Keratinocyte (primary cell): ENCODE measurements at regions not wholly inside any gene's neighbourhood (a gene's known extent, or its start where the extent isn't known, plus 50 kb on each side); places are given as distances from the start of the nearest gene placed in this dataset.

Source experiments
- DNase-seq: peaks from one replicate; pipeline ENCODE4 v3.0.0-alpha.2; 2011; ENCODE audit warnings: low read depth, missing footprints, low spot score
- FAIRE-seq: peaks from 2 replicates; lab custom pipeline; 2011; peaks lifted over from hg19 to GRCh38; lab: Jason Lieb, UNC
- H2AFZ ChIP-seq: 2 replicates; pipeline ENCODE4 v1.6.0; 2012; ENCODE audit warnings: low read length, control low read depth, inconsistent platforms; ENCODE audit not compliant: control insufficient read depth
- H3K27ac ChIP-seq: 2 replicates; pipeline ENCODE4 v1.5.1; 2011; ENCODE audit warnings: low read length; ENCODE audit not compliant: control insufficient read depth, insufficient read depth
- H3K27me3 ChIP-seq: 3 replicates; pipeline ENCODE4 v1.6.0; 2011; ENCODE audit warnings: low read length; ENCODE audit not compliant: control insufficient read depth, insufficient read depth; ENCODE audit errors: extremely low read depth
- H3K36me3 ChIP-seq, 2 experiments: 2 replicates in 1 of 2; 3 replicates in 1 of 2; pipeline ENCODE4 v1.5.1; 2011; ENCODE audit warnings: low read length in 2 of 2, mild to moderate bottlenecking in 1 of 2; ENCODE audit not compliant: control insufficient read depth in 2 of 2, insufficient read depth in 2 of 2; ENCODE audit errors: extremely low read depth in 1 of 2
- H3K4me1 ChIP-seq: 3 replicates; pipeline ENCODE4 v1.5.1; 2011; ENCODE audit warnings: low read length; ENCODE audit not compliant: control insufficient read depth, insufficient read depth; ENCODE audit errors: extremely low read depth
- H3K4me2 ChIP-seq: 3 replicates; pipeline ENCODE4 v1.6.0; 2011; ENCODE audit warnings: low read depth, low read length; ENCODE audit not compliant: control insufficient read depth, insufficient read depth; ENCODE audit errors: extremely low read depth
- H3K4me3 ChIP-seq, 3 experiments: fragments of 200-600 bp in 1 of 3; sonication (generic) in 1 of 3; 2 replicates in 2 of 3; 3 replicates in 1 of 3; pipeline ENCODE4 v1.5.1; 2011 to 2016; ENCODE audit warnings: low read length in 3 of 3, mild to moderate bottlenecking in 3 of 3, control low read depth in 2 of 3, inconsistent platforms in 1 of 3, low read depth in 1 of 3, mixed read lengths in 1 of 3, mixed run types in 1 of 3, moderate library complexity in 1 of 3; ENCODE audit not compliant: control insufficient read depth in 2 of 3, insufficient read depth in 2 of 3; ENCODE audit errors: extremely low read depth in 1 of 3
- H3K79me2 ChIP-seq: 2 replicates; pipeline ENCODE4 v1.6.0; 2012; ENCODE audit warnings: low read length; ENCODE audit not compliant: control insufficient read depth, insufficient read depth
- H3K9ac ChIP-seq: 3 replicates; pipeline ENCODE4 v1.6.0; 2011; ENCODE audit warnings: low read length; ENCODE audit not compliant: control insufficient read depth, insufficient read depth; ENCODE audit errors: extremely low read depth
- H3K9me1 ChIP-seq: 3 replicates; pipeline ENCODE4 v1.6.0; 2011; ENCODE audit warnings: low read length; ENCODE audit not compliant: control insufficient read depth, insufficient read depth; ENCODE audit errors: extremely low read depth
- H3K9me3 ChIP-seq: 2 replicates; pipeline ENCODE4 v1.5.1; 2012; ENCODE audit warnings: low read depth, low read length; ENCODE audit not compliant: control insufficient read depth
- H4K20me1 ChIP-seq: 3 replicates; pipeline ENCODE4 v1.6.0; 2011; ENCODE audit warnings: low read length; ENCODE audit not compliant: control insufficient read depth, insufficient read depth; ENCODE audit errors: extremely low read depth
- CTCF ChIP-seq, 3 experiments: IDR thresholded peaks in 1 of 3; conservative IDR thresholded peaks in 1 of 3; optimal IDR thresholded peaks in 1 of 3; 2 replicates in 2 of 3; 3 replicates in 1 of 3; pipeline versions ENCODE3 to v1.5.1; 2011; ENCODE audit warnings: low read length in 3 of 3, mild to moderate bottlenecking in 3 of 3, moderate library complexity in 2 of 3, control low read depth in 1 of 3, inconsistent platforms in 1 of 3; ENCODE audit not compliant: insufficient read depth in 2 of 3; ENCODE audit errors: extremely low read depth in 1 of 3
- EZH2 ChIP-seq: IDR thresholded peaks from one replicate; pipeline ENCODE4 v1.6.1; 2012; ENCODE audit warnings: inconsistent platforms, mild to moderate bottlenecking, low read length, moderate library complexity
- dilution Hi-C: fragments of 300-500 bp; cut with MboI; formaldehyde crosslinking; loops from one replicate; pipeline ENCODE4 v1.7.0; 2020; ENCODE audit warnings: low sequenced_read_pairs; ENCODE audit not compliant: extremely low pct_ligation_motif_present

- Histone ChIP-seq H3K27ac (no peak overlapping the region), H3K79me2 (no peaks in the 10 kb centered on the region), H3K9ac (no peak overlapping the region), H3K36me3 (no peaks in the 10 kb centered on the region), H3K4me1 (no peaks in the 10 kb centered on the region), H3K27me3 (no peaks in the 10 kb centered on the region), H3K9me1 (no peaks in the 10 kb centered on the region), H3K4me2 (no peak overlapping the region), H3K9me3 (no peaks in the 10 kb centered on the region), H2AFZ (no peak overlapping the region), H3K4me3 (no peak overlapping the region), H4K20me1 (no peaks in the 10 kb centered on the region)
- dilution Hi-C loops = no loop called here
- no peak for FAIRE-seq
- TF ChIP-seq CTCF (optimal IDR thresholded peaks at IDR 0.05 in 1 of 3, IDR thresholded peaks at IDR 0.05 in 1 of 3, conservative IDR thresholded peaks at IDR 0.05 in 1 of 3; ENCODE audit: extremely low read depth in 1 of 3, insufficient read depth in 2 of 3, low read length in 3 of 3) = no peak
- no peak for TF ChIP-seq EZH2
- no peak for DNase-seq
Observed at GRCh38 chr6:15025446-15025845, 220.4 kb upstream of the JARID2 start.

GRCh38 chr6:15026832-15027231 lies 219.0 kb upstream of the JARID2 start:
- Histone ChIP-seq H3K27me3 (no peaks in the 10 kb centered on the region), H3K4me1 (no peaks in the 10 kb centered on the region), H2AFZ (no peak overlapping the region), H3K27ac (no peak overlapping the region), H3K9ac (no peak overlapping the region), H3K9me1 (no peaks in the 10 kb centered on the region), H3K36me3 (no peaks in the 10 kb centered on the region), H3K79me2 (no peaks in the 10 kb centered on the region), H3K9me3 (no peaks in the 10 kb centered on the region), H4K20me1 (no peaks in the 10 kb centered on the region), H3K4me2 (no peak overlapping the region), H3K4me3 (no peak overlapping the region)
- no peak for FAIRE-seq
- DNase-seq = no peak
- dilution Hi-C loops = no loop called here
- no peak for TF ChIP-seq EZH2
- TF ChIP-seq CTCF (optimal IDR thresholded peaks at IDR 0.05 in 1 of 3, IDR thresholded peaks at IDR 0.05 in 1 of 3, conservative IDR thresholded peaks at IDR 0.05 in 1 of 3; ENCODE audit: extremely low read depth in 1 of 3, insufficient read depth in 2 of 3, low read length in 3 of 3) = no peak
